GM18498 (cell line): ENCODE measurements at regions not wholly inside any gene's neighbourhood (a gene's known extent, or its start where the extent isn't known, plus 50 kb on each side); places are given as distances from the start of the nearest gene placed in this dataset.
"Not testable (repeated sequence)": the region's sequence is repeated elsewhere in the genome, so short reads cannot be mapped to it uniquely, and the experiment has no call there.

ENCODE experiments used
- ATAC-seq: cut with Tn5 transposase; IDR thresholded peaks from one replicate; pipeline ENCODE4 v1.9.1; 2021; ENCODE audit warnings: mild to moderate bottlenecking, moderate library complexity; ENCODE audit not compliant: unreplicated experiment

- no peak for ATAC-seq
Observed at GRCh38 chr9:100639854-100640253, 62.0 kb downstream of the CAVIN4 start.

- no peak for ATAC-seq
Observed at GRCh38 chr9:100640447-100641050, 62.7 kb downstream of the CAVIN4 start.

GRCh38 chr9:100641166-100641565 lies 63.3 kb downstream of the CAVIN4 start:
- ATAC-seq = no peak

- no peak for ATAC-seq
Observed at GRCh38 chr9:100652850-100653249, 75.0 kb downstream of the CAVIN4 start.

- ATAC-seq = no peak
Observed at GRCh38 chr9:100653643-100654334, 75.9 kb downstream of the CAVIN4 start.

- not testable (repeated sequence) for ATAC-seq
Observed at GRCh38 chr9:100656851-100657250, 79.0 kb downstream of the CAVIN4 start.

- no peak for ATAC-seq
Observed at GRCh38 chr9:100661668-100662067, 83.8 kb downstream of the CAVIN4 start.

GRCh38 chr9:100662122-100662521 lies 84.2 kb downstream of the CAVIN4 start:
- ATAC-seq = no peak

GRCh38 chr9:100667448-100667847 lies 89.6 kb downstream of the CAVIN4 start:
- no peak for ATAC-seq

- ATAC-seq = no peak
Observed at GRCh38 chr9:100668024-100668423, 90.1 kb downstream of the CAVIN4 start.

- ATAC-seq = no peak
Observed at GRCh38 chr9:100669968-100670367, 92.1 kb downstream of the CAVIN4 start.

GRCh38 chr9:100670719-100671118 lies 92.8 kb downstream of the CAVIN4 start:
- peak; percentile 82 for ATAC-seq

- ATAC-seq = no peak
Observed at GRCh38 chr9:100671898-100672297, 94.0 kb downstream of the CAVIN4 start.

- no peak for ATAC-seq
Observed at GRCh38 chr9:100673249-100673648, 95.4 kb downstream of the CAVIN4 start.

GRCh38 chr9:100674419-100675122 lies 96.7 kb downstream of the CAVIN4 start:
- ATAC-seq = no peak

- ATAC-seq = no peak
Observed at GRCh38 chr9:100679834-100680233, 102.0 kb downstream of the CAVIN4 start.

- ATAC-seq = no peak
Observed at GRCh38 chr9:100686420-100686819, 108.5 kb downstream of the CAVIN4 start.

- no peak for ATAC-seq
Observed at GRCh38 chr9:100689635-100690034, 111.8 kb downstream of the CAVIN4 start.

- no peak for ATAC-seq
Observed at GRCh38 chr9:100690438-100690837, 112.6 kb downstream of the CAVIN4 start.

- ATAC-seq = no peak
Observed at GRCh38 chr9:100697339-100697738, 119.5 kb downstream of the CAVIN4 start.

- no peak for ATAC-seq
Observed at GRCh38 chr9:100698945-100699344, 121.1 kb downstream of the CAVIN4 start.

GRCh38 chr9:100699668-100700067 lies 121.8 kb downstream of the CAVIN4 start:
- ATAC-seq = no peak
